Ovary (tissue), 7 donors: ENCODE measurements at regions not wholly inside any gene's neighbourhood (a gene's known extent, or its start where the extent isn't known, plus 50 kb on each side); places are given as distances from the start of the nearest gene placed in this dataset.
"Not testable (repeated sequence)": the region's sequence is repeated elsewhere in the genome, so short reads cannot be mapped to it uniquely, and the experiment has no call there.

Source experiments
- DNase-seq, 5 donors: peaks; one replicate each; pipeline ENCODE4 v3.0.0-alpha.2; 2019 to 2020
- H3K27ac ChIP-seq, 2 donors: fragments of 200-600 bp; one replicate each; pipeline versions ENCODE4 v1.5.1 to v1.8.0; 2019 to 2022
- H3K27me3 ChIP-seq: fragments of 200-600 bp; one replicate; pipeline ENCODE4 v1.8.0; 2022
- H3K36me3 ChIP-seq: fragments of 200-600 bp; sonication (generic); one replicate; pipeline ENCODE4 v1.5.1; 2019
- H3K4me1 ChIP-seq: one replicate; pipeline ENCODE4 v1.8.1; 2013; ENCODE audit warnings: mild to moderate bottlenecking, moderate library complexity; ENCODE audit not compliant: insufficient read depth
- H3K4me3 ChIP-seq: fragments of 200-600 bp; sonication (generic); one replicate; pipeline ENCODE4 v1.5.1; 2017
- H3K9me3 ChIP-seq, 2 donors: fragments of 200-600 bp in 1 of 2; sonication (generic) in 1 of 2; one replicate each; pipeline versions ENCODE4 v1.5.1 to v1.8.1; 2013 to 2019; ENCODE audit warnings: mild to moderate bottlenecking in 1 of 2, moderate library complexity in 1 of 2
- WGBS, 3 donors: extraction: QIAGEN DNeasy Blood & Tissue Kit in 1 of 3; methylation state at CpG; one replicate each; pipeline versions ENCODE4 v1.1.5 to v1.1.7; 2013 to 2017; 5-methylcytosine and 5-hydroxymethylcytosine counted together
- intact Hi-C, 4 donors: fragments of 100-400 bp; cut with DNase I; formaldehyde crosslinking; loops; one replicate each; pipeline versions ENCODE4 v1.11.0 to v1.15.1; 2022 to 2023
- donor health status: DM: no; HTN: no; CAD: no; lungs with moderate emphysema.
- donor health status: DM: no; HTN: no; CAD: no.
- donor health status: Bipolar disorder and iron deficiency.
- donor health status: DM: no; HTN: no; CAD: no.
- donor health status: DM: yes; HTN: yes; CAD: no.

GRCh38 chr4:118502967-118503366 lies 150.2 kb upstream of the PRSS12 start:
- H3K4me3 ChIP-seq, H3K4me1 ChIP-seq, H3K36me3 ChIP-seq, intact Hi-C loops, H3K27ac ChIP-seq, H3K27me3 ChIP-seq, DNase-seq, H3K9me3 ChIP-seq: not testable (repeated sequence)
- WGBS, 3 donors = 83 to 86% (median 86%) methylated on average over 5 of the region's 5 CpGs

GRCh38 chr4:118504927-118505326 lies 152.1 kb upstream of the PRSS12 start:
- H3K4me1 ChIP-seq, DNase-seq, intact Hi-C loops: not testable (repeated sequence)

GRCh38 chr4:118505491-118505890 lies 152.7 kb upstream of the PRSS12 start:
- H3K9me3 ChIP-seq, H3K4me3 ChIP-seq, intact Hi-C loops, H3K4me1 ChIP-seq, H3K27ac ChIP-seq, H3K27me3 ChIP-seq, DNase-seq, H3K36me3 ChIP-seq: not testable (repeated sequence)
- 63 to 72% (median 63%) methylated on average over 3 of the region's 3 CpGs for WGBS, 3 donors

More at GRCh38 chr4:118504927-118505326, 152.1 kb upstream of the PRSS12 start:
- not testable (repeated sequence) for H3K9me3 ChIP-seq, H3K36me3 ChIP-seq, H3K4me3 ChIP-seq, H3K27ac ChIP-seq, H3K27me3 ChIP-seq

- H3K27me3 ChIP-seq, H3K4me3 ChIP-seq, DNase-seq, H3K9me3 ChIP-seq, H3K4me1 ChIP-seq, H3K36me3 ChIP-seq, intact Hi-C loops, H3K27ac ChIP-seq: not testable (repeated sequence)
- 64 to 68% (median 65%) methylated on average over 3 of the region's 3 CpGs for WGBS, 3 donors
These were observed 160.1 kb upstream of the PRSS12 start for GRCh38 chr4:118512870-118513269.

GRCh38 chr4:118514332-118514731 lies 161.5 kb upstream of the PRSS12 start:
- DNase-seq, H3K27me3 ChIP-seq, H3K4me3 ChIP-seq, intact Hi-C loops, H3K4me1 ChIP-seq, H3K36me3 ChIP-seq, H3K27ac ChIP-seq, H3K9me3 ChIP-seq: not testable (repeated sequence)
- WGBS, 3 donors = 75 to 96% (median 84%) methylated on average over 2 to 3 of the region's 3 CpGs

- intact Hi-C loops, H3K27me3 ChIP-seq, H3K4me3 ChIP-seq, H3K36me3 ChIP-seq, H3K9me3 ChIP-seq, H3K27ac ChIP-seq, DNase-seq, H3K4me1 ChIP-seq: not testable (repeated sequence)
- 40 to 91% (median 74%) methylated on average over 1 of the region's 1 CpG for WGBS, 3 donors
These were observed 163.3 kb upstream of the PRSS12 start for GRCh38 chr4:118516107-118516506.

- DNase-seq, intact Hi-C loops, H3K4me3 ChIP-seq, H3K4me1 ChIP-seq, H3K9me3 ChIP-seq, H3K27ac ChIP-seq, H3K36me3 ChIP-seq, H3K27me3 ChIP-seq: not testable (repeated sequence)
- 65 to 80% (median 72%) methylated on average over 2 of the region's 2 CpGs for WGBS, 3 donors
These were observed 155.1 kb upstream of the METTL14 start for GRCh38 chr4:118530107-118530506.

- H3K4me3 ChIP-seq, DNase-seq, H3K27ac ChIP-seq, H3K9me3 ChIP-seq, H3K27me3 ChIP-seq, H3K4me1 ChIP-seq, H3K36me3 ChIP-seq, intact Hi-C loops: not testable (repeated sequence)
These were observed 153.2 kb upstream of the METTL14 start for GRCh38 chr4:118531947-118532346.

GRCh38 chr4:118535788-118536187 lies 149.4 kb upstream of the METTL14 start:
- intact Hi-C loops, DNase-seq, H3K9me3 ChIP-seq, H3K27ac ChIP-seq, H3K36me3 ChIP-seq, H3K4me3 ChIP-seq, H3K4me1 ChIP-seq, H3K27me3 ChIP-seq: not testable (repeated sequence)
- WGBS, 3 donors = 90 to 98% (median 92%) methylated on average over 2 to 3 of the region's 3 CpGs
